Panc1 (cell line): ENCODE measurements at regions not wholly inside any gene's neighbourhood (a gene's known extent, or its start where the extent isn't known, plus 50 kb on each side); places are given as distances from the start of the nearest gene placed in this dataset.

Experiments used
- ATAC-seq: fragments of 200-7000 bp; cut with Tn5 transposase; 2 replicates; pipeline ENCODE4 v1.9.1; 2020; ENCODE audit warnings: mild to moderate bottlenecking, moderate library complexity
- BruUV-seq: library from RNA; stranded (reverse); fragments of 400-500 nt; replicated peaks from 2 replicates; lab custom pipeline; 2021; lab: Mats Ljungman, UMichigan
- CTCF ChIA-PET: fragments of 300-600 bp; sonication (Branson Sonifier 250); formaldehyde crosslinking; loops from one replicate; lab custom pipeline; 2022; ENCODE audit warnings: antibody characterized with exemption; lab: Charles Lee
- POLR2A ChIA-PET: fragments of 300-600 bp; sonication (Branson Sonifier 250); formaldehyde crosslinking; loops from one replicate; lab custom pipeline; 2022; ENCODE audit warnings: antibody characterized with exemption; lab: Charles Lee
- DNase-seq: peaks from one replicate; pipeline ENCODE4 v3.0.0-alpha.2; 2010; ENCODE audit warnings: low read depth, low spot score
- H3K27ac ChIP-seq: 2 replicates; pipeline ENCODE4 v1.5.1; 2011; ENCODE audit warnings: mild to moderate bottlenecking, low read length, inconsistent platforms
- H3K27me3 ChIP-seq: fragments of 200-500 bp; sonication (Bioruptor generic); 2 replicates; pipeline ENCODE4 v1.6.0; 2014; ENCODE audit warnings: low read length, inconsistent platforms; ENCODE audit not compliant: control insufficient read depth, insufficient read depth
- H3K36me3 ChIP-seq: fragments of 200-500 bp; sonication (Bioruptor generic); 2 replicates; pipeline ENCODE4 v1.5.1; 2014; ENCODE audit warnings: inconsistent platforms, mild to moderate bottlenecking, low read length, moderate library complexity; ENCODE audit not compliant: control insufficient read depth, insufficient read depth
- H3K4me1 ChIP-seq: 2 replicates; pipeline ENCODE4 v1.5.1; 2011; ENCODE audit warnings: inconsistent platforms, mild to moderate bottlenecking, low read length, moderate library complexity; ENCODE audit not compliant: control insufficient read depth, insufficient read depth
- H3K4me3 ChIP-seq, 2 experiments: 2 replicates each; pipeline ENCODE4 v1.5.1; 2011 to 2012; ENCODE audit warnings: low read depth in 2 of 2, low read length in 2 of 2, mild to moderate bottlenecking in 2 of 2, inconsistent platforms in 1 of 2, moderate library complexity in 1 of 2
- H3K9me3 ChIP-seq: fragments of 200-500 bp; sonication (Bioruptor generic); 2 replicates; pipeline ENCODE4 v1.5.1; 2014; ENCODE audit warnings: low read depth, mild to moderate bottlenecking, inconsistent platforms, low read length, moderate library complexity; ENCODE audit not compliant: control insufficient read depth, insufficient read depth
- CTCF ChIP-seq: fragments of 450-650 bp; IDR thresholded peaks from 2 replicates; pipeline ENCODE4 v1.5.1; 2017; ENCODE audit warnings: mild to moderate bottlenecking
- POLR2AphosphoS5 ChIP-seq: IDR thresholded peaks from 2 replicates; pipeline ENCODE4 v1.6.1; 2012; ENCODE audit warnings: mild to moderate bottlenecking, low read depth, low read length, moderate library complexity
- REST ChIP-seq, 2 experiments: IDR thresholded peaks; 2 replicates each; pipeline ENCODE4 v1.6.1; 2011 to 2012; ENCODE audit warnings: low read depth in 2 of 2, control low read depth in 1 of 2, low read length in 1 of 2, mild to moderate bottlenecking in 1 of 2, moderate library complexity in 1 of 2; ENCODE audit not compliant: insufficient read depth in 1 of 2
- SIN3A ChIP-seq: IDR thresholded peaks from 2 replicates; pipeline ENCODE4 v1.6.1; 2012; ENCODE audit warnings: low read depth, mild to moderate bottlenecking, low read length, moderate library complexity, borderline replicate concordance; ENCODE audit not compliant: insufficient read depth
- TCF7L2 ChIP-seq: IDR thresholded peaks from 2 replicates; pipeline ENCODE4 v1.6.1; 2011; ENCODE audit warnings: mild to moderate bottlenecking, low read depth, low read length, inconsistent platforms
- in situ Hi-C: cut with HindIII; loops from 2 replicates; pipeline ENCODE4 v1.10.0; 2016; ENCODE audit warnings: low sequenced_read_pairs, low pct_unique_long_range_greater_than_20kb
- intact Hi-C: fragments of 100-400 bp; cut with micrococcal nuclease; formaldehyde crosslinking; loops from one replicate; pipeline ENCODE4 v1.10.0; 2022; ENCODE audit not compliant: unreplicated experiment

GRCh38 chr4:141541851-141542250 lies 94.5 kb upstream of the IL15 start:
- H3K36me3 ChIP-seq, result no peaks in the 10 kb centered on the region
- no peaks in the 10 kb centered on the region for H3K27me3 ChIP-seq
- H3K4me1 ChIP-seq, result no peaks in the 10 kb centered on the region
- no TSS peak for BruUV-seq
- DNase-seq (no peak), ATAC-seq (no peak)
- no peak for TF ChIP-seq CTCF
- no peak for TF ChIP-seq REST (IDR thresholded peaks at IDR 0.05; ENCODE audit: insufficient read depth in 1 of 2, low read depth in 2 of 2, low read length in 1 of 2)
- no peak for TF ChIP-seq TCF7L2
- TF ChIP-seq POLR2AphosphoS5, result no peak
- no peak for TF ChIP-seq SIN3A
- intact Hi-C loops, result no loop called here
- CTCF ChIA-PET, result no interaction called here
- H3K9me3 ChIP-seq, result 0 out of 2 replicates have a peak, but pooled peaks cover 3% of the 10 kb centered on the region
- no peak overlapping the region for H3K27ac ChIP-seq
- H3K4me3 ChIP-seq, result no peak overlapping the region
- POLR2A ChIA-PET, result interaction anchor here (0.5 kb wide), 1 partner anchor 24 kb away, joined by 4 read pairs; no protein-coding TSS in a partner anchor
- in situ Hi-C loops, result no loop called here

- CTCF ChIA-PET, result no interaction called here
Measured at GRCh38 chr4:141543176-141543575, 93.2 kb upstream of the IL15 start.

More at GRCh38 chr4:141543176-141543575, 93.2 kb upstream of the IL15 start:
- TF ChIP-seq SIN3A (no peak), TCF7L2 (no peak), REST (IDR thresholded peaks at IDR 0.05; ENCODE audit: insufficient read depth in 1 of 2, low read depth in 2 of 2, low read length in 1 of 2) (no peak), POLR2AphosphoS5 (no peak), CTCF (no peak)
- intact Hi-C loops, result no loop called here
- DNase-seq (no peak), ATAC-seq (no peak)
- in situ Hi-C loops, result no loop called here
- Histone ChIP-seq H3K27ac (no peak overlapping the region), H3K36me3 (no peaks in the 10 kb centered on the region), H3K27me3 (no peaks in the 10 kb centered on the region), H3K4me1 (no peaks in the 10 kb centered on the region), H3K9me3 (0 out of 2 replicates have a peak, but pooled peaks cover 3% of the 10 kb centered on the region), H3K4me3 (no peak overlapping the region)
- POLR2A ChIA-PET, result no interaction called here
- BruUV-seq, result no TSS peak
